GM12878 (cell line): ENCODE measurements at regions not wholly inside any gene's neighbourhood (a gene's known extent, or its start where the extent isn't known, plus 50 kb on each side); places are given as distances from the start of the nearest gene placed in this dataset.

ENCODE experiments used
- ATAC-seq: fragments of 200-7000 bp; cut with Tn5 transposase; 3 replicates; pipeline ENCODE4 v1.9.1; 2020; ENCODE audit warnings: mild to moderate bottlenecking, moderate library complexity
- BruUV-seq: library from RNA; stranded (reverse); fragments of 400-500 nt; replicated peaks from 2 replicates; lab custom pipeline; 2021; lab: Mats Ljungman, UMichigan
- CTCF ChIA-PET: fragments of 300-600 bp; sonication (Branson Sonifier 250); formaldehyde crosslinking; extraction: SDS; loops from one replicate; lab custom pipeline; 2021; ENCODE audit warnings: inconsistent platforms; lab: Yijun Ruan, JAX
- POLR2A ChIA-PET: fragments of 350-600 bp; formaldehyde crosslinking; extraction: SDS; loops from one replicate; lab custom pipeline; 2021; ENCODE audit warnings: inconsistent platforms; lab: Charles Lee
- RAD21 ChIA-PET: fragments of 300-600 bp; sonication (Branson Sonifier 250); formaldehyde crosslinking; loops from one replicate; lab custom pipeline; 2023; ENCODE audit warnings: antibody characterized with exemption; ENCODE audit not compliant: unreplicated experiment; lab: Charles Lee
- SMC1A ChIA-PET: fragments of 300-600 bp; sonication (Branson Sonifier 250); formaldehyde crosslinking; loops from one replicate; lab custom pipeline; 2023; ENCODE audit not compliant: unreplicated experiment, uncharacterized antibody; lab: Charles Lee
- DNase-seq: peaks from one replicate; pipeline ENCODE4 v3.0.0-alpha.2; 2011; ENCODE audit warnings: low read depth, low spot score
- FAIRE-seq: peaks from 3 replicates; lab custom pipeline; 2011; peaks lifted over from hg19 to GRCh38; lab: Jason Lieb, UNC
- H2AFZ ChIP-seq: 2 replicates; pipeline ENCODE4 v1.6.0; 2011; ENCODE audit warnings: low read depth, low read length, control low read depth; ENCODE audit not compliant: control insufficient read depth
- H3K27ac ChIP-seq: 2 replicates; pipeline ENCODE4 v1.5.1; 2011; ENCODE audit warnings: control low read depth; ENCODE audit not compliant: control insufficient read depth, insufficient read depth
- H3K27me3 ChIP-seq, 2 experiments: replicated peaks in 1 of 2; 2 replicates each; pipeline versions ENCODE4 v1.6.0 to v1.6.1; 2011; ENCODE audit warnings: low read length in 1 of 2; ENCODE audit not compliant: control insufficient read depth in 2 of 2, insufficient read depth in 2 of 2
- H3K36me3 ChIP-seq, 2 experiments: 2 replicates each; pipeline ENCODE4 v1.5.1; 2011; ENCODE audit warnings: low read length in 1 of 2; ENCODE audit not compliant: control insufficient read depth in 2 of 2, insufficient read depth in 2 of 2
- H3K4me1 ChIP-seq: 2 replicates; pipeline ENCODE4 v1.6.1; 2011; ENCODE audit warnings: mild to moderate bottlenecking, low read length, moderate library complexity, mixed read lengths; ENCODE audit not compliant: control insufficient read depth, insufficient read depth
- H3K4me2 ChIP-seq: 2 replicates; pipeline ENCODE4 v1.6.0; 2011; ENCODE audit warnings: control low read depth; ENCODE audit not compliant: control insufficient read depth, insufficient read depth
- H3K4me3 ChIP-seq: fragments of 200-600 bp; sonication (generic); 2 replicates; pipeline ENCODE4 v1.5.1; 2016
- H3K79me2 ChIP-seq: 2 replicates; pipeline ENCODE4 v1.6.0; 2011; ENCODE audit warnings: low read length; ENCODE audit not compliant: control insufficient read depth, insufficient read depth
- H3K9ac ChIP-seq: 2 replicates; pipeline ENCODE4 v1.8.0; 2011; ENCODE audit warnings: low read length, control low read depth, mixed read lengths; ENCODE audit not compliant: control insufficient read depth, insufficient read depth
- H3K9me3 ChIP-seq: replicated peaks from 3 replicates; pipeline ENCODE4 v1.5.1; 2011; ENCODE audit warnings: mild to moderate bottlenecking, low read length; ENCODE audit not compliant: control insufficient read depth, insufficient read depth
- H4K20me1 ChIP-seq: 2 replicates; pipeline ENCODE4 v1.6.0; 2011; ENCODE audit not compliant: control insufficient read depth, insufficient read depth
- ATF7 ChIP-seq: fragments of 450-650 bp; IDR thresholded peaks from 2 replicates; pipeline ENCODE4 v1.6.1; 2016; ENCODE audit warnings: low read depth, mild to moderate bottlenecking
- BACH1 ChIP-seq: fragments of 450-650 bp; IDR thresholded peaks from 2 replicates; pipeline ENCODE4 v1.6.1; 2017; ENCODE audit warnings: mild to moderate bottlenecking, borderline replicate concordance
- CHD4 ChIP-seq: fragments of 200-600 bp; sonication (generic); IDR thresholded peaks from 2 replicates; pipeline ENCODE4 v1.6.1; 2016; ENCODE audit warnings: mild to moderate bottlenecking
- EGR1 ChIP-seq, 2 experiments: IDR thresholded peaks; 1 replicate in 1 of 2; 2 replicates in 1 of 2; pipeline ENCODE4 v1.6.1; 2011 to 2012; ENCODE audit warnings: low read depth in 2 of 2, low read length in 2 of 2, borderline replicate concordance in 1 of 2, mild to moderate bottlenecking in 1 of 2, moderate library complexity in 1 of 2
- GABPA ChIP-seq: IDR thresholded peaks from 2 replicates; pipeline ENCODE4 v1.6.1; 2014; ENCODE audit warnings: antibody characterized with exemption, low read depth, mild to moderate bottlenecking, inconsistent platforms
- PAX8 ChIP-seq: fragments of 450-650 bp; IDR thresholded peaks from 2 replicates; pipeline ENCODE4 v1.6.1; 2017; ENCODE audit warnings: mild to moderate bottlenecking, moderate library complexity
- RAD21 ChIP-seq: IDR thresholded peaks from 2 replicates; pipeline ENCODE4 v1.6.1; 2011; ENCODE audit warnings: mild to moderate bottlenecking, low read depth, low read length, moderate library complexity; ENCODE audit not compliant: insufficient read depth
- RBBP5 ChIP-seq: fragments of 200-600 bp; sonication (generic); conservative IDR thresholded peaks from 2 replicates; pipeline ENCODE4 v1.6.1; 2016
- SP1 ChIP-seq: IDR thresholded peaks from one replicate; pipeline ENCODE4 v1.6.1; 2011; ENCODE audit warnings: low read depth, low read length
- SUPT20H ChIP-seq: IDR thresholded peaks from 2 replicates; pipeline ENCODE4 v1.6.1; 2011; ENCODE audit warnings: low read depth, mild to moderate bottlenecking, low read length, moderate library complexity, borderline replicate concordance; ENCODE audit not compliant: control insufficient read depth
- YY1 ChIP-seq: IDR thresholded peaks from 2 replicates; pipeline ENCODE4 v1.6.1; 2011; ENCODE audit warnings: low read depth, mild to moderate bottlenecking, low read length
- ZNF622 ChIP-seq: fragments of 450-650 bp; IDR thresholded peaks from 2 replicates; pipeline ENCODE4 v1.6.1; 2017; ENCODE audit warnings: mild to moderate bottlenecking, inconsistent platforms
- ZSCAN29 ChIP-seq: fragments of 450-650 bp; IDR thresholded peaks from 2 replicates; pipeline ENCODE4 v1.6.1; 2017; ENCODE audit warnings: mild to moderate bottlenecking, moderate library complexity
- in situ Hi-C: fragments of 300-500 bp; cut with MboI; formaldehyde crosslinking; loops from 9 replicates; pipeline ENCODE4 v1.14.3; 2018; ENCODE audit warnings: mixed read lengths
- intact Hi-C: fragments of 100-400 bp; cut with micrococcal nuclease; formaldehyde crosslinking; loops from one replicate; pipeline ENCODE4 v1.14.2; 2022; ENCODE audit not compliant: unreplicated experiment
- TF ChIP-seq, protein P1 (sequence below): fragments of 450-650 bp; IDR thresholded peaks from 2 replicates; pipeline ENCODE4 v1.6.1; 2017; ENCODE audit warnings: mild to moderate bottlenecking, moderate library complexity
- TF ChIP-seq, protein P2 (sequence below): fragments of 450-650 bp; IDR thresholded peaks from 2 replicates; pipeline ENCODE4 v1.6.1; 2017; ENCODE audit warnings: mild to moderate bottlenecking
- TF ChIP-seq, protein P3 (sequence below): fragments of 450-650 bp; conservative IDR thresholded peaks from 2 replicates; pipeline ENCODE4 v1.6.1; 2017; ENCODE audit warnings: mild to moderate bottlenecking, moderate library complexity

DNA sequence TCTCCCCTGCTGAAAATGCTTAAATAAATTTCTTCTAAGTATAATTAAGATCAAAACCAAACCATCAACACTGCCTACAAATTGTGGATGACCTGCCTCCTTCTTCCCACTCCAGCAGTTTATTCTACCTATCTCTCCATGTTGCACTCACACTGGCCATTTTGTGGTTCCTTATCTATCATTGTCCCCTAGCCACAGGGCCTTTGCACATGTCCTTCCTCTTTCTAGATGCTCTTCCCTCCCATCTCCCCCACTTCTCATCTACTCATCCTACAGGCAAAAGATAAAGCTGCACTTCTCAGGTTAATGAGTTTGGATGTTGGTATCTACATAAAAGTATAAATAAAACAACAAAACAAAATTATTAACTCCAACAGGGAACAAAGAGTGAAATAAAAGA, 70.6 kb upstream of the CCNG1 start:
- ChIA-PET POLR2A (no interaction called here), RAD21 (no interaction called here), CTCF (no interaction called here), SMC1A (no interaction called here)
- no peaks in the 10 kb centered on the region for H3K36me3 ChIP-seq
- H3K9me3 ChIP-seq = no peaks in the 10 kb centered on the region; the same call in 2 of the 3 replicates
- no peaks in the 10 kb centered on the region for H3K79me2 ChIP-seq
- H3K9ac ChIP-seq = no peak overlapping the region
- no TSS peak for BruUV-seq
- H3K27ac ChIP-seq = no peak overlapping the region
- no peaks in the 10 kb centered on the region for H3K4me1 ChIP-seq
- intact Hi-C loops (no loop called here), in situ Hi-C loops (no loop called here)
- no peaks in the 10 kb centered on the region for H4K20me1 ChIP-seq
- DNase-seq = no peak
- H3K4me3 ChIP-seq = no peak overlapping the region
- TF ChIP-seq RBBP5 = no peak
- TF ChIP-seq GABPA = no peak
- TF ChIP-seq BACH1 = no peak
- no peak for TF ChIP-seq CHD4
- TF ChIP-seq RAD21 = no peak
- TF ChIP-seq SP1 = no peak
- no peak for TF ChIP-seq PAX8
- TF ChIP-seq EGR1 (IDR thresholded peaks at IDR 0.05; ENCODE audit: borderline replicate concordance in 1 of 2, low read depth in 2 of 2, low read length in 2 of 2) = no peak
- no peak for TF ChIP-seq ATF7
- TF ChIP-seq SUPT20H = no peak
- no peak for TF ChIP-seq ZSCAN29
- TF ChIP-seq, protein P1, sequence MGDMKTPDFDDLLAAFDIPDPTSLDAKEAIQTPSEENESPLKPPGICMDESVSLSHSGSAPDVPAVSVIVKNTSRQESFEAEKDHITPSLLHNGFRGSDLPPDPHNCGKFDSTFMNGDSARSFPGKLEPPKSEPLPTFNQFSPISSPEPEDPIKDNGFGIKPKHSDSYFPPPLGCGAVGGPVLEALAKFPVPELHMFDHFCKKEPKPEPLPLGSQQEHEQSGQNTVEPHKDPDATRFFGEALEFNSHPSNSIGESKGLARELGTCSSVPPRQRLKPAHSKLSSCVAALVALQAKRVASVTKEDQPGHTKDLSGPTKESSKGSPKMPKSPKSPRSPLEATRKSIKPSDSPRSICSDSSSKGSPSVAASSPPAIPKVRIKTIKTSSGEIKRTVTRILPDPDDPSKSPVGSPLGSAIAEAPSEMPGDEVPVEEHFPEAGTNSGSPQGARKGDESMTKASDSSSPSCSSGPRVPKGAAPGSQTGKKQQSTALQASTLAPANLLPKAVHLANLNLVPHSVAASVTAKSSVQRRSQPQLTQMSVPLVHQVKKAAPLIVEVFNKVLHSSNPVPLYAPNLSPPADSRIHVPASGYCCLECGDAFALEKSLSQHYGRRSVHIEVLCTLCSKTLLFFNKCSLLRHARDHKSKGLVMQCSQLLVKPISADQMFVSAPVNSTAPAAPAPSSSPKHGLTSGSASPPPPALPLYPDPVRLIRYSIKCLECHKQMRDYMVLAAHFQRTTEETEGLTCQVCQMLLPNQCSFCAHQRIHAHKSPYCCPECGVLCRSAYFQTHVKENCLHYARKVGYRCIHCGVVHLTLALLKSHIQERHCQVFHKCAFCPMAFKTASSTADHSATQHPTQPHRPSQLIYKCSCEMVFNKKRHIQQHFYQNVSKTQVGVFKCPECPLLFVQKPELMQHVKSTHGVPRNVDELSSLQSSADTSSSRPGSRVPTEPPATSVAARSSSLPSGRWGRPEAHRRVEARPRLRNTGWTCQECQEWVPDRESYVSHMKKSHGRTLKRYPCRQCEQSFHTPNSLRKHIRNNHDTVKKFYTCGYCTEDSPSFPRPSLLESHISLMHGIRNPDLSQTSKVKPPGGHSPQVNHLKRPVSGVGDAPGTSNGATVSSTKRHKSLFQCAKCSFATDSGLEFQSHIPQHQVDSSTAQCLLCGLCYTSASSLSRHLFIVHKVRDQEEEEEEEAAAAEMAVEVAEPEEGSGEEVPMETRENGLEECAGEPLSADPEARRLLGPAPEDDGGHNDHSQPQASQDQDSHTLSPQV = no peak
- no peak for TF ChIP-seq YY1
- TF ChIP-seq, protein P2, sequence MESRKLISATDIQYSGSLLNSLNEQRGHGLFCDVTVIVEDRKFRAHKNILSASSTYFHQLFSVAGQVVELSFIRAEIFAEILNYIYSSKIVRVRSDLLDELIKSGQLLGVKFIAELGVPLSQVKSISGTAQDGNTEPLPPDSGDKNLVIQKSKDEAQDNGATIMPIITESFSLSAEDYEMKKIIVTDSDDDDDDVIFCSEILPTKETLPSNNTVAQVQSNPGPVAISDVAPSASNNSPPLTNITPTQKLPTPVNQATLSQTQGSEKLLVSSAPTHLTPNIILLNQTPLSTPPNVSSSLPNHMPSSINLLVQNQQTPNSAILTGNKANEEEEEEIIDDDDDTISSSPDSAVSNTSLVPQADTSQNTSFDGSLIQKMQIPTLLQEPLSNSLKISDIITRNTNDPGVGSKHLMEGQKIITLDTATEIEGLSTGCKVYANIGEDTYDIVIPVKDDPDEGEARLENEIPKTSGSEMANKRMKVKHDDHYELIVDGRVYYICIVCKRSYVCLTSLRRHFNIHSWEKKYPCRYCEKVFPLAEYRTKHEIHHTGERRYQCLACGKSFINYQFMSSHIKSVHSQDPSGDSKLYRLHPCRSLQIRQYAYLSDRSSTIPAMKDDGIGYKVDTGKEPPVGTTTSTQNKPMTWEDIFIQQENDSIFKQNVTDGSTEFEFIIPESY = no peak
- TF ChIP-seq ZNF622 = no peak
- TF ChIP-seq, protein P3, sequence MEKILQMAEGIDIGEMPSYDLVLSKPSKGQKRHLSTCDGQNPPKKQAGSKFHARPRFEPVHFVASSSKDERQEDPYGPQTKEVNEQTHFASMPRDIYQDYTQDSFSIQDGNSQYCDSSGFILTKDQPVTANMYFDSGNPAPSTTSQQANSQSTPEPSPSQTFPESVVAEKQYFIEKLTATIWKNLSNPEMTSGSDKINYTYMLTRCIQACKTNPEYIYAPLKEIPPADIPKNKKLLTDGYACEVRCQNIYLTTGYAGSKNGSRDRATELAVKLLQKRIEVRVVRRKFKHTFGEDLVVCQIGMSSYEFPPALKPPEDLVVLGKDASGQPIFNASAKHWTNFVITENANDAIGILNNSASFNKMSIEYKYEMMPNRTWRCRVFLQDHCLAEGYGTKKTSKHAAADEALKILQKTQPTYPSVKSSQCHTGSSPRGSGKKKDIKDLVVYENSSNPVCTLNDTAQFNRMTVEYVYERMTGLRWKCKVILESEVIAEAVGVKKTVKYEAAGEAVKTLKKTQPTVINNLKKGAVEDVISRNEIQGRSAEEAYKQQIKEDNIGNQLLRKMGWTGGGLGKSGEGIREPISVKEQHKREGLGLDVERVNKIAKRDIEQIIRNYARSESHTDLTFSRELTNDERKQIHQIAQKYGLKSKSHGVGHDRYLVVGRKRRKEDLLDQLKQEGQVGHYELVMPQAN = no peak
- H3K27me3 ChIP-seq = no peaks in the 10 kb centered on the region
- H2AFZ ChIP-seq = no peak overlapping the region
- FAIRE-seq = no peak
- H3K4me2 ChIP-seq = no peak overlapping the region
- ATAC-seq = no peak
